Mucosa of gallbladder (tissue), 1 donor: ENCODE measurements at regions not wholly inside any gene's neighbourhood (a gene's known extent, or its start where the extent isn't known, plus 50 kb on each side); places are given as distances from the start of the nearest gene placed in this dataset.
"Not testable (repeated sequence)": the region's sequence is repeated elsewhere in the genome, so short reads cannot be mapped to it uniquely, and the experiment has no call there.

Experiments used
- DNase-seq: peaks from one replicate; pipeline ENCODE4 v3.0.0-alpha.2; 2020; ENCODE audit warnings: low spot score
- donor health status: DM: no; HTN: no; CAD: no.

DNA sequence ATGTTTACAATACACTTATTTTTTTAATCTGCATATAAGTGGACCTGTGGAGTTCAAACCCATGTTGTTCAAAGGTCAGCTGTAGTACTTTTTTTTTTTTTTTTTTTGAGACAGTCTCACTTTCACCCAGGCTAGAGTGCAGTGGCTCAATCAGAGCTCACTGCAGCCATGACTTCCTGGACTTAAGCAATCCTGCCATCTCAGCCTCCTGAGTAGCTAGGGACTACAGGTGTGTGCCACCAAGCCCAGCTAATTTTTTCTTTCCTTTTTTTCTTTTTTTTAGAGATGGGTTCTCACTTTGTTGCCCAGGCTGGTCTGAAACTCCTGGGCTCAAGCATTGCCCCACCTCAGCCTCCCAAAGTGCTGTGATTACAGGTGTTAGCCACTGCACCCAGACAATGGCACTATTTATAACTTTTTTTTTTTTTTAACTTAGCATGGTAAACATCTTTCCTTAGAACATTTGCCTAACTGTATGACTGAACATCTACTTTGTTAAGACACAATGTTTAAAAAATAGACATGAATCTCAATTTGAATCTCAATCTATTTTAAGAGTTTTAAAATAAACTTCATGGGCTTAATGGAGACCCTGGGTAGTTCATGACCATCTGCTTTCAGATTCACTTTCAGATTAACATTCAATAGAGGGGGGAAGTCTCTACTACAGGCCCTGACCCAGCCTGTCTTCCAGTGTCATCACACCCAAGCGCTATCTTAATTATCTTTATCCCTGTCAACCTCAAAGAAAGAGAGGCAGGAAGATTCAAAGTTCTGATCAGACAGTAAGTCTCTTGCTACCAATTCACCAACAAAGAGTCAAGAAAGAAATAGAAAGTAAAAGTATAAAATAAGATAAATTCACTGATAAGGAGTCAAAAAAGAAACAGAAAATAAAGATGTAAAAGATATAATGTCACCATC, 97.7 kb upstream of the DOCK9 start:
- no peak for DNase-seq

DNA sequence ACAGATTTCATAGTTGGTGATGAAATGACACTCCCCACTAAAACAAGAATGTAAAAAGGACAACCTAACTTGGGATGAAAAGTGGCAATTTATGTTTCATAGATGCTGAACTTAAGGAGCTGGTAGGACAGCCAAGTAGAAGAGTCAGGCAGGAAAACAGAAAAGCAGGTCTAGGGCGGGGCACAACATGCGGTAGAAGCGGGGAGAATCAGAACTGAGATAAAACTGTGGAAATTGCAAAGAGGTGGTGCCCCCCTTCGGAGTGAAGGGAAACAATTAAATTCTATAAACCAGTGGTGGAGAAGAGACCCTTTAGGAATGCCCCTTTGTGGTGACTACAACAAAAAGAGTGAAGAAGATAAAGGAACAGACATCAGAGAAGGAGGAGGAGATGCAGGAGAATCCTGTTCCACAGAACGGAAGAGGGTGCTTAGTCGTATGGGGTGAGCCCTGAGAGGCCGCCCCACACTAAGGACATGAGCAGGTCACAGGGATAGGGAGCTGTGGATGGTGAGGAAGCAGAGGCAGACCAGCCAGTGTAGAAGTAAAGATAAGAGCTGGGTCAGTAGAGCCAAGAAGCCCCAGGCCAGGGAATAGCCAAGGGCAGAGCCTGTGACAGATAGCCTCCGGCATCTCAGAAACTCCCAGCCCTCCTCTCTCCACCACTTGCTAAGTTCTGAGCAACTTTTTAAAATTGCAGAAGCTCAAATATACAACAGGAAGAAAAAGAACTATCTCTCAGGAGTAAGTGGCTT, 100.3 kb upstream of the DOCK9 start:
- DNase-seq = no peak

GRCh38 chr13:99080131-99080530, 102.3 kb upstream of the DOCK9 start:
- DNase-seq = no peak

- DNase-seq = no peak
These were observed 106.1 kb upstream of the DOCK9 start for GRCh38 chr13:99083981-99084380.

GRCh38 chr13:99085139-99085807, 107.4 kb upstream of the DOCK9 start:
- DNase-seq = no peak

DNA sequence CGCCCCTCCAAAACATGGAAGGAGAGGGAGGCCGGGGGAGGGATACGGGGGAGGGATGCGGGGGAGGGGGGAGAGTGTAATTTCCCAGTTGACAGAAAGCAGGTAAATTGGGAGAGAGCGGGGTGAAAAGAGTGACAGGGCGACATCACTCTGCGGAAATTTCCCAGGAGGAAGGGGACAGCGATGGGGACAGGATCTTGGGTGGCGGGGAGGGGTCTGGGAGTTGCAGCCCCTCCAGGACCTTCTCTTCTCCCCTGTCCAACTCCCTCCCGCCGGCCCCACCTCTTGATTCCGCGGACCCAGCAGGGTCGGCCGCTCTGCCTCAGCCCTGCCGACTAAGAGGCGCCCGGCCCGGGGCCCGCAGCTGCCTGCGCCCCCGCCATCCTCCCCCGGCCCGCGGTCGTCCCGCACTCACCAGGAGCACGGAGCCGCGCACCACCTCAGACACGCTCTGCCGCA, 108.0 kb upstream of the DOCK9 start:
- no peak for DNase-seq

DNA sequence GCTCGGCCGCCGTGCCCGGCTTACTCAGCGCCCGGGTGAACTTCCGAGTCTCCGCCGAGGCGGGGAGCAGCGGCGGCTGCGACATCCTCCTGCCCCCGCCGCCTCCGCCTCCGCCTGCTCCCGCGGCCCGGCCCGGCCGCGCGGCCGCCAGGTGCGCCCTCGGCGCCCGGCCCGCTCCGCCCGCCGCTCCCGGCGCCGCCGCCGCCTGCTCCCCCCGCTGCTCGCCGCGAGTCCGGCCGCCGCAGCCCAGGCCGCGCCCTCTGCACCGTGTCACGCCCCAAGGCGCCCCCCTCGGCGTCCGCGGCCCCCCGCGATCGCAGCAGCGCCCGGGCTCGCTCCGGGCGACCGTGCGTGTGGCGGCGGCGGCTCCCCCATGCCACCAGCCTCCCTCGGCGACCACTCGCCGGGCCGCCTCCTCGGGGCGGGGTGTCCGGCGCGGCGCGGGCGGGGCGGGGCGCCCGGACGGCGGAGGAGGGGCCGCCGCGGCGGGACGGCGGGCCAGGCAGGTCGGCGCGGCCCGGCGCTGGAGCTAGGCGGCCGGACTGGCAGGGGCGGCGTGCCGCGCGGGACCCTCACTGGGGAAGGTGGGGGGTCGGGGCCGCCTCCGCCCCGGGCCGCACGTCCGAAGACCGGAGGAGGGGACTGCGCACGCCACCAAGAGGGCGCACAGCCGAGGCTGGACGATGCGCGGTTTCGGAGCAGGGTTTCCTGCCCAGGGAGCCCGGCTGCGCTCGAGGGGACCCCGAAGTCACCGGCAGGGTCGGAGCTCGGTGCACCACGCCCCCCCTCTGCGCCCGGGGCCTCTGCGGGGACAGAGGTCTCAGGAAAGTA, 108.6 kb upstream of the DOCK9 start:
- peak; percentile 31 for DNase-seq

DNA sequence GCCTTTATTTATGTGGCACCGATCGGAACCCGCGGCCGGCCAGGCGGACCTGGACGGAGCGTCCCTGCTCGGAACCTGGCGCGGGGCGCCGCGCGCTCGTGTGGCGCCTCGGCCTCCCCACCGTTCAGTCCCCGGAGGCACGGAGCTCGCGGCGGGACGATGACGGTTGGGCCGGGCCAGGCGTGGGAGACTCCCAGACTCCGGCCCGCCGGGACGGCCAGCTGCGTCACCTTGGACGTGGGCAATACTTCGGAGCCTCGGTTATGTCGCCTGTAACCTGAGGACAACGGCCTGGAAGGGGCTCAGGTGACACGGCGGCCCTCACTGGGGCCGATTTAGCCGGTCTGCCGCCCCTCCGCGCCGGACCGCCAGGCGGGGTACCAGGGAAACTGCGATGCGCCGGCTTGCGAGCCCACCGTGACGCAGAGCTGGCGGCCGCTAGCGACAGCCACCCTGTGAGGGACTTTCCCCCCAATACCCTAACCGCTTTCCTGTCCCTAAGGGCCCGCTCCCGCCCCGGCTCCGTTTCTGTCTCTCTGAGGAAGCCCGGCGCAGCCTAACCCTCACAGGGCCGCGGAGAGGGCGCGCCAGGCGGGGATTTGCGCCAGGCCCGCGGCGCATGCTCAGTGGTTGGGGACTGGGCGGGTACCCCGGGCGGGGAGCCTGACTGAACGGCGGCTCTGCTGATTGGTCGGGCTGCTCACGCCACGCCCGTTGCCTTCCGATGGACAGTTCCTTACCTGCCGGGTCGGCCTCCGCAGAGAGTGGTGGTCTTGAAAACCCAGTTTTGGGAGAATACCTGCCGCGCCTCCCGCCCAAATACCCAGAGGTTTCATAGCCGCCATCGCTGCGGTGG, 109.5 kb upstream of the DOCK9 start:
- DNase-seq = peak; percentile 90

- no peak for DNase-seq
These were observed 110.2 kb upstream of the DOCK9 start for GRCh38 chr13:99087954-99088491.

DNA sequence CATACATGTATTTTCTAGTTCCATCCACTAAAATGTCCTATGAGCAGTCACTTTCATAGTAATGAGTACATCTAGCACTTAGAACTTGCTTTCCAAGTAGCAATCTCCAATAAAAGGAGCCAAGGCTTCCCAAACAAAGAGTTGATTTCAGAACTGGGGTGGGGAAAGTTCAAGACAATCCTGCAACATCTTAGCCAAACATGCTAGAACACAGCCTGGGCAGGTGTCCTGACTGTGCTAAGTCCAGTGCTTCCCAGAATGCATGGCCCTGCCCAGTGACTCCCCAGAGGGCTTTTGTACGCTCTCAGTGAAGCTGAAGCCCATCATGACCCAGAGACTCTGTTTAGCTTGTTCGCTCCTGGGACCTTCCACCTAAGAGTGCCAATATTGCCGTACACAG, 106.7 kb upstream of the UBAC2 start:
- no peak for DNase-seq

DNA sequence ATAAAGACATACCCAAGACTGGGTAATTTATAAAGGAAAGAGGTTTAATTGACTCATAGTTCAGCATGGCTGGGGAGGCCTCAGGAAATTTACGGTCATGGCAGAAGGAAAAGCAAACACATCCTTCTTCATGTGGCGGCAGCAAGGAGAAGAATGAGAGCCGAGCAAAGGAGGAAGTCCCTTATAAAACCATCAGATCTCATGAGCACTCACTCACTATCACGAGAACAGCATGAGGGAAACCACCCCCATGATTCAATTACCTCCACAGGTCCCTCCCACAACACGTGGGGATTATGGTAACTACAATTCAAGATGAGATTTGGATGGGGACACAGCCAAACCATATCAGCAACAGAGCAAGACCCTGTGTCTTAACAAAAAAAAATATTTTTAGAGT, 98.8 kb upstream of the UBAC2 start:
- not testable (repeated sequence) for DNase-seq

- DNase-seq = no peak
These were observed 97.1 kb upstream of the UBAC2 start for GRCh38 chr13:99103536-99103935.

DNA sequence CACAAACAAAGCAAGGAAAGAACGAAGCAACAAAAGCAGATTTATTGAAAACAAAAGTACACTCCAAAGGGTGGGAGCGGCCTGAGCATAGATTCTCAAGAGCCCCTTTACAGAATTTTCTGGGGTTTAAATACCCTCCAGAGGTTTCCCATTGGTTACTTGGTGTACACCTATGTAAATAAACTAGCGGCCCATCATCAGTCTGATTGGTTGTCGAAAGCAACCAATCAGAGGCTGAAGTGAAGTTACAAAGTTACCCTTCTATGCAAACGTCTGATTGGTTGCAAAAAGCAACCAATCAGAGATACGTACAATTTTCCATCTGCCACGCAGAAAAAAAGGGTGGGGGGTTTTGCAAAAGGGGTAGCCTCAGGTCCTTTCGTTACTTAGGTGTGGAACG, 96.3 kb upstream of the UBAC2 start:
- DNase-seq = no peak

GRCh38 chr13:99105160-99105559, 95.5 kb upstream of the UBAC2 start:
- DNase-seq = no peak

GRCh38 chr13:99113351-99113750, 87.3 kb upstream of the UBAC2 start:
- no peak for DNase-seq

GRCh38 chr13:99118179-99118578, 82.5 kb upstream of the UBAC2 start:
- DNase-seq = no peak

DNA sequence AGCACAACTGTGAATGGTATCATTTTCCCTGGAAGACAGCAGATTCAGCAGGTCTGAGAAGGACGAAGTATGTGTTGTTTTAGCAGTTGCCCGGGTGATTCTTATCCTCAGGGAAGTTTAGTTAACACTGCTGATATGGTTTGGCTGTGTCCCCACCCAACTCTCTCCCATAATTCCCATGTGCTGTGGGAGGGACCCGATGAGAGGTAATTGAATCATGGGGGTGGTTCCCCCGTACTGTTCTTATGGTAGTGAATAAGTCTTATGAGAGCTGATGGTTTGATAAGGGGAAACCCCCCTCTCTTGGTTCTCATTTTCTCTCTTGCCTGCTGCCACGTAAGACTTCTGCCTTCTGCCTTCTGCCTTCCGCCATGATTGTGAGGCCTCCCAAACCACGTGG, 81.0 kb upstream of the UBAC2 start:
- no peak for DNase-seq

DNA sequence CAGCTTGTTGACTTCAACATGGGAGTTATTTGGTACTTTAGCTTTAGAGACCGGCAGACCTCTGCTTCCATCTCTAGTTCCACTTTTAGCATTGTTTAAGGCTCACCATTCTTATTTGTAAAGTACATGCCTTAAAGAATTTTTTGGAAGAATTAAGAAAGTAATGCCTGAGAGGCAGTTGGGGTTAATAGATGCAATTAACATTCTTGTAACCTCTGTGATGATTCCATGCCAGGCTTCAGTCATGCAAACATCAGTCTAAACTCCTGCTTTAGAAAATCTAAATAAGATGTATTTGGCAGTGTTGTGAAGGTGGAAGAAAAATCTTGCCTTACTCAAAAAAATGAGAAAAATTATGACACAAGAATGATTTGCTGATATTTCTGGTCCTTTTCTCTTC, 79.9 kb upstream of the UBAC2 start:
- no peak for DNase-seq

GRCh38 chr13:99122171-99122570, 78.5 kb upstream of the UBAC2 start:
- no peak for DNase-seq
